GM06990 (cell line): ENCODE measurements at regions not wholly inside any gene's neighbourhood (a gene's known extent, or its start where the extent isn't known, plus 50 kb on each side); places are given as distances from the start of the nearest gene placed in this dataset.

Source experiments
- DNase-seq: peaks from one replicate; pipeline ENCODE4 v3.0.0-alpha.2; 2011; ENCODE audit not compliant: insufficient read length; ENCODE audit errors: extremely low read depth
- H3K27me3 ChIP-seq: replicated peaks from 2 replicates; pipeline ENCODE4 v1.6.0; 2011; ENCODE audit warnings: low read length; ENCODE audit not compliant: control insufficient read depth, insufficient read depth
- H3K36me3 ChIP-seq: 2 replicates; pipeline ENCODE4 v1.5.1; 2011; ENCODE audit warnings: low read length; ENCODE audit not compliant: control insufficient read depth, insufficient read depth
- H3K4me3 ChIP-seq: replicated peaks from 2 replicates; pipeline ENCODE4 v1.5.1; 2011; ENCODE audit warnings: low read depth, mild to moderate bottlenecking, control low read depth, low read length
- CTCF ChIP-seq: IDR thresholded peaks from 2 replicates; pipeline ENCODE4 v1.5.1; 2011; ENCODE audit warnings: low read length, control low read depth, mild to moderate bottlenecking, inconsistent platforms; ENCODE audit not compliant: insufficient read depth, poor library complexity, severe bottlenecking

- no peaks in the 10 kb centered on the region for H3K36me3 ChIP-seq
- H3K27me3 ChIP-seq = no peaks in the 10 kb centered on the region; the same call in 1 of the 2 replicates
- DNase-seq = no peak
- TF ChIP-seq CTCF = no peak
- H3K4me3 ChIP-seq = no peak overlapping the region
Observed at GRCh38 chr12:116483959-116484750, 75.0 kb upstream of the MAP1LC3B2 start.

GRCh38 chr12:116484807-116485206, 74.4 kb upstream of the MAP1LC3B2 start:
- TF ChIP-seq CTCF = no peak

GRCh38 chr12:116489116-116489515, 70.1 kb upstream of the MAP1LC3B2 start:
- no peaks in the 10 kb centered on the region for H3K36me3 ChIP-seq
- no peak overlapping the region for H3K4me3 ChIP-seq
- H3K27me3 ChIP-seq = no peaks in the 10 kb centered on the region
- no peak for DNase-seq
- TF ChIP-seq CTCF = no peak

More at GRCh38 chr12:116484807-116485206, 74.4 kb upstream of the MAP1LC3B2 start:
- H3K36me3 ChIP-seq = no peaks in the 10 kb centered on the region
- no peak overlapping the region for H3K4me3 ChIP-seq
- no peaks in the 10 kb centered on the region; the same call in 1 of the 2 replicates for H3K27me3 ChIP-seq
- DNase-seq = no peak

GRCh38 chr12:116490471-116490870, 68.7 kb upstream of the MAP1LC3B2 start:
- H3K4me3 ChIP-seq = no peak overlapping the region
- no peak for DNase-seq
- no peaks in the 10 kb centered on the region for H3K36me3 ChIP-seq
- no peak for TF ChIP-seq CTCF
- no peaks in the 10 kb centered on the region for H3K27me3 ChIP-seq

GRCh38 chr12:116492703-116493324, 66.4 kb upstream of the MAP1LC3B2 start:
- H3K27me3 ChIP-seq = no peaks in the 10 kb centered on the region
- DNase-seq = no peak

More at GRCh38 chr12:116492703-116493324, 66.4 kb upstream of the MAP1LC3B2 start:
- Histone ChIP-seq H3K36me3 (no peaks in the 10 kb centered on the region), H3K4me3 (no peak overlapping the region)
- no peak for TF ChIP-seq CTCF
